HG02642 (cell line): ENCODE measurements at regions not wholly inside any gene's neighbourhood (a gene's known extent, or its start where the extent isn't known, plus 50 kb on each side); places are given as distances from the start of the nearest gene placed in this dataset.

Experiments used
- ATAC-seq: cut with Tn5 transposase; IDR thresholded peaks from one replicate; pipeline ENCODE4 v1.9.1; 2021; ENCODE audit warnings: mild to moderate bottlenecking; ENCODE audit not compliant: unreplicated experiment, poor library complexity

GRCh38 chr20:16124911-16125776, 448.1 kb downstream of the KIF16B start:
- no peak for ATAC-seq

GRCh38 chr20:16124491-16124890, 448.8 kb downstream of the KIF16B start:
- no peak for ATAC-seq

GRCh38 chr20:16123623-16124022, 449.6 kb downstream of the KIF16B start:
- no peak for ATAC-seq

DNA sequence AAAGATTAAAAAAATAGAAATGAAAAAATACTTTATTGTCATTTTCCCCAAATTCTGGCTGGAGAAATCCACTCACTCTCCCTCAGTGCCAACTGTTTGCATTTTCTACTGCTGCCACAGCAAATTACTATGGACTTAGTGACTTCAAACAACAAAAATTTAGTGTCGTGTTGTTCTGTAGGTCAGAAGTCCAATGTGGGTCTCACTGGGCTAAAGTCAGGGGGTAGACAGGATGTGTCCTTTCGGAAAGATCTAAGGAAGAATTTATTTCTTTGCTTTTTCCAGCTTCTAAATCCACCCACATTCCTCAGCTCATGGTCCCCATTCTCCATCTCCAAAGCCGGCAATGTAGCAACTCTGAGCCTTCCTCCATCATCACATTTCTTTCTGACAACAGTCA, 453.3 kb downstream of the KIF16B start:
- no peak for ATAC-seq

DNA sequence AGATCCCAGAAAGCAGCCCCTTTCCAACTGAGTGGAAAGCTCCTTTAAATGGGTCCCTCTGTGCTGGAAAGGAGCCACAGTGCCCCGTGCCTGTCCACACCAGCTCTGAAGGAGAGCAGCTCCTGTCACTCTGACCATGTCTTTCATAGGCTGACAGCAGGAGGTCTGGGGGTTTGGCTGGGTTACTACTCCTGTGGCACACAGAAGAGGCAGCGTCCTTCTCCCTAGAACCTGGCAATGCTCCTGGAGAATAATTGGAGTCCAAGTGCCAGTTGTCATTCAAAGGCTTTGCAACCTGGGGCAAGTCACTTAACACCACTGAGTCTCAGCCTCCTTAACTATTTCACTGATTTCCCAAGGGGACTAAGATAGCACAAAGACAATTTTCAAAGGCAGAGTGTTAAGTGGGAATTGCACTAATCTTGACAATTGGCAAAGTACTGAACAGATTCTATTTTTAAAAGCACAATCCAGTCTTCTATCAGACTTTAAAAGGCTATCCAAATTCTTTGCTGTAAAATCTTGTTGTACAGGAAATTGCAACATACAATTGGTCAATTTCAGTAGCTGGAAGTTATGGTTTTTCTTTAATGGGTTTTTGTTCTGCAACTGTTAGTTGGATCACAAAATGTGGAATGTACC, 457.2 kb downstream of the KIF16B start:
- no peak for ATAC-seq

DNA sequence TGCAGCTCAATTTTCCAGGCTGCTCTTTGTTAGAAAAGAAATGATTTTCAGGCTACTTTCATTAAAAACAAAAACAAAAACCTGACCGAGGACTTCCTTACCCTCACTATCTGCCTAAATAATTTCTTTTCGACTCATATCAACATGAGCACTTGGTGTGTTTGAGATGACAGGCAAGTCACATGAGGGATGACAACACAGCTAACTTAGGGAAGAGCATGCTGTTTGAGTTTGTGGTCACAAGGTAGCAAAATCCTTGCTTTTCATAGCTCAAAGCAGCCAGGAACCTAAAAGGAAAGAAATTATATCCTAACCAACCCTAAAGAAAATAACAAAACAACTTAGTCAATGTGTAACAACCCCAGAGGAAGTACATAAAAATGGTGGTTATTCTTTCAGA, 459.5 kb downstream of the KIF16B start:
- no peak for ATAC-seq

GRCh38 chr20:16111852-16112412, 461.3 kb downstream of the KIF16B start:
- ATAC-seq: no peak

DNA sequence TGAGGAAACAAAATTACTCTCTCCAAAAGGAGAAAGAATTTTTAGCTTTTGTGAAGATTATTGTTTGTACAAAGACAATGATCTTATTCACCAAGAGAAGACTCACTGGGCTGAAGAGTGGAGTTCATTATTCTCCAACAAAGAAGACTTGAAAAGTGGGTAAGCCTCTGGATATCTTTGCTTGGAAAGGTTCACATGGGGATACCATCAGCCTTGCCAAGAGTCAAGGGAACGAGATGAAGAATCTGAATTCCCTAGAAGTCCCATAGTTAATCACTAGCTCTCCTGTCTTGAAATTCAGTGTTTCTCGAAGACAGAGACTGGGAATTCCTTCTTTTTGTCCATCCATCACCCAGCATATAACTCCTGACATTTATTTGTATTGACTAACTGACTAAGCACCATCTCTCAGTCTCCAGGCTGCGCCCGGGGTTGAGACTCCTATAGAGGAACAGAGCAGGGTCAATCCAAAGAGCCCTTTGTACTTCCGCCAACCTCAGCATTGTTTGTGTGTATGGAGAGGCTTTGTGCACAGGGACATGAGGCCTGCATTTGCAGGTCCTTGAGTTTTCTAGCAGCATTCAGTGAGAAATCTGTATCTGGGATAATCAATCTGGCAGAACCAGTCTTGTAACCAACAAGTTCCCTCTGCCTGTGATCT, 461.9 kb downstream of the KIF16B start:
- ATAC-seq: no peak

DNA sequence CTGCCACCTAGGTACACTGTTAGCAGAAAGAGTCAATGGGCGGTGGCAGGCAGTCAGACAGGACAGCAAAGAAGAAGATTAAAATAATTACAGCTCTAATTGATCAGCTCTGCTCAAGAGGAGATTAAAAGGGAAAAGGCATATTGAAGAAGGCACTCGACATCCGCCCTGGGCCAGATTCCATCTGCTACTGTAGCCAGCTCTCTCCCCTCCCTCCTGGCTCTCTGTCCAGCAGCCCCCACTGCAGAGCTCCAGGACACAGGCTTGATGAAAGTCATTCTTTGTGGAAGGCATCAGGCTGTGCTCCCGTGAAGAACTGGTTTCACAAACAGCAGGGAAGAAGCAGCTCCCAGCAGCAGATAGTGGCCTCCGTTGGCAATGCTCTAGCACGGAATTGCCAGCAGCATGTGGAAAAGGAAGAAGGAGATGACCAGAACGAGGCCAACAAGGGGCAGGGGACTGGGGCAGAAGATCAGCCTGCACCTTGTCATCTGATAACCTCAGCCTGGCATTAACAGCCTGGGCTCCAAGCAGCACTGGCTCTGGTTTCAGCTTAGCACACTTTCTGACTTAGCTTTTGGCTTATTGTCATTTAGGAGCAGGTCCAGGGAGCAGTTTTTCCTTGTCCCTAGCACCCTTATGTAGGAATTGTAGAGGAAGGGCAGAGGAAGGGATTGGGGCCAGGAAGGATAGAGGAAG, 465.9 kb downstream of the KIF16B start:
- no peak for ATAC-seq

DNA sequence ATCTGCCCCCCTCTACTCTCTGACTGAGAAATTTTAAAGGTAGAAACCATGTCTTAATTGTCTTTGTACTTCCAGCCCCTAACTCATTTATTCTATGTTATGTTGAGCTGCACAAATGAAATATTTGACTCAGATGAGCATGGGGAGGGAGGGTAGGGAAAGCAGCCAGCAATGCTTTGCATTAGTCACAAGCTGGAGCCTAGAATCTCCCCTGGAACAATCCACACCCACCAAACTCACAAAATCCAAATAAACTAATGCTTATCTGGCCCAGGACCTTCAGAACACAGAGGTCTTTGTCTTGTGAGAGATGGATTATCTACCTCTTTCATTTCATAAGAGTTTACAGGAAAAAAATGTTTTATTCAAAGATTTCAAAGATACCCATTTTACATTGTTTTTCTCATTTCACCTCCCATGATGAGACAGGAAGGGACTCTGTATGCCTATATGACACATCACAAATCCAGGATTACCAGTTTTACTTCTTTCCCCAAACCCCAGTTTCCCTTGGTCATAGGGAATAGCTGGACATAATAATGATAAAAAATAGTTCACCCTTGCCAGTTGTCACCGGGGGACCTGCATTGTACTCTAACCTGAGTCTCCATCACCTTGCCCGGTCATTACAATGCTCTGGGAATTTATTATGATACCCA, 466.9 kb downstream of the KIF16B start:
- ATAC-seq: no peak

GRCh38 chr20:16104783-16105182, 468.5 kb downstream of the KIF16B start:
- ATAC-seq: no peak
